Pancreas (tissue), 10 donors: ENCODE measurements at regions not wholly inside any gene's neighbourhood (a gene's known extent, or its start where the extent isn't known, plus 50 kb on each side); places are given as distances from the start of the nearest gene placed in this dataset.
"Not testable (repeated sequence)": the region's sequence is repeated elsewhere in the genome, so short reads cannot be mapped to it uniquely, and the experiment has no call there.

Source experiments
- ATAC-seq, 4 donors: fragments of 200-7000 bp; cut with Tn5 transposase; one replicate each; pipeline versions ENCODE4 v1.8.0 to v1.9.1; 2020; ENCODE audit warnings: mild to moderate bottlenecking in 4 of 4, moderate library complexity in 4 of 4
- DNase-seq, 6 donors: peaks; one replicate each; pipeline ENCODE4 v3.0.0-alpha.2; 2020
- FAIRE-seq: peaks from 2 replicates; lab custom pipeline; 2012; peaks lifted over from hg19 to GRCh38; lab: Jason Lieb, UNC
- H3K27ac ChIP-seq, 4 donors: fragments of 200-600 bp; sonication (generic); 1 replicate in 3 of 4; 2 replicates in 1 of 4; pipeline versions ENCODE4 v1.5.0 to v1.8.0; 2020
- H3K27me3 ChIP-seq, 4 donors: fragments of 200-600 bp; one replicate each; pipeline ENCODE4 v1.8.0; 2021
- H3K36me3 ChIP-seq, 3 donors: fragments of 200-600 bp; sonication (generic) in 1 of 3; one replicate each; pipeline versions ENCODE4 v1.5.0 to v1.8.0; 2020 to 2021
- H3K4me1 ChIP-seq, 3 donors: fragments of 200-600 bp; one replicate each; pipeline ENCODE4 v1.8.0; 2021
- H3K4me3 ChIP-seq, 4 donors: fragments of 200-600 bp; sonication (generic) in 2 of 4; one replicate each; pipeline versions ENCODE4 v1.5.0 to v1.8.0; 2020 to 2021
- H3K9me3 ChIP-seq, 4 donors: fragments of 200-600 bp; one replicate each; pipeline ENCODE4 v1.8.0; 2021
- WGBS, 2 donors: extraction: QIAGEN DNeasy Blood & Tissue Kit; methylation state at CpG; one replicate each; pipeline ENCODE4 v1.1.7; 2013; 5-methylcytosine and 5-hydroxymethylcytosine counted together
- intact Hi-C, 3 donors: fragments of 100-400 bp; cut with DNase I; formaldehyde crosslinking; loops; one replicate each; pipeline versions ENCODE4 v1.11.1 to v1.14.2; 2022
- TF ChIP-seq, protein P1 (sequence below), 4 donors: fragments of 200-600 bp; sonication (generic) in 3 of 4; IDR thresholded peaks; one replicate each; pipeline versions ENCODE4 v1.5.0 to v1.8.0; 2021; ENCODE audit warnings: antibody characterized with exemption in 4 of 4
- donor health status: healthy with polysubstance abuse.
- donor health status: DM: no; HTN: no; CAD: no; lungs with moderate emphysema.
- donor health status: DM: no; HTN: no; CAD: no.
- donor health status: control.
- donor health status: control.
- donor health status: Bipolar disorder and iron deficiency.
- donor health status: DM: yes; HTN: yes; CAD: no.
- donor health status: DM: no; HTN: no; CAD: no.
- donor health status: DM: no; HTN: no; CAD: no.
- donor health status: DM: yes; HTN: yes; CAD: no.

DNA sequence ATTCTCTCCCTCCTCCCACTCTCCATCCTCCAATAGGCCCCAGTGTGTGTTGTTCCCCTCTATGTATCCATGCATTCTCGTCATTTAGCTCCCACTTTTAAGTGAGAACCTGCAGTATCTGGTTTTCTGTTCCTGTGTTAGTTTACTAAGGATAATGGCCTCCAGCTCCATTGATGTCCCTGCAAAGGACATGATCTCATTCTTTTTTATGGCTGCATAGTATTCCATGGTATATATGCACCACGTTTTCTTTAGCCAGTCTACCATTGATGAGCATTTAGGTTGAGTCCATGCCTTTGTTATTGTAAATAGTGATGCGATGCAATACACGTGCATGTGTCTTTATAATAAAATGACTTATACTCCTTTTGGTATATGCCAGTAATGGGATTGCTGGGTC, 100.3 kb upstream of the USP9X start:
- TF ChIP-seq, protein P1, sequence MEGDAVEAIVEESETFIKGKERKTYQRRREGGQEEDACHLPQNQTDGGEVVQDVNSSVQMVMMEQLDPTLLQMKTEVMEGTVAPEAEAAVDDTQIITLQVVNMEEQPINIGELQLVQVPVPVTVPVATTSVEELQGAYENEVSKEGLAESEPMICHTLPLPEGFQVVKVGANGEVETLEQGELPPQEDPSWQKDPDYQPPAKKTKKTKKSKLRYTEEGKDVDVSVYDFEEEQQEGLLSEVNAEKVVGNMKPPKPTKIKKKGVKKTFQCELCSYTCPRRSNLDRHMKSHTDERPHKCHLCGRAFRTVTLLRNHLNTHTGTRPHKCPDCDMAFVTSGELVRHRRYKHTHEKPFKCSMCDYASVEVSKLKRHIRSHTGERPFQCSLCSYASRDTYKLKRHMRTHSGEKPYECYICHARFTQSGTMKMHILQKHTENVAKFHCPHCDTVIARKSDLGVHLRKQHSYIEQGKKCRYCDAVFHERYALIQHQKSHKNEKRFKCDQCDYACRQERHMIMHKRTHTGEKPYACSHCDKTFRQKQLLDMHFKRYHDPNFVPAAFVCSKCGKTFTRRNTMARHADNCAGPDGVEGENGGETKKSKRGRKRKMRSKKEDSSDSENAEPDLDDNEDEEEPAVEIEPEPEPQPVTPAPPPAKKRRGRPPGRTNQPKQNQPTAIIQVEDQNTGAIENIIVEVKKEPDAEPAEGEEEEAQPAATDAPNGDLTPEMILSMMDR (IDR thresholded peaks at IDR 0.05), result no peak
- FAIRE-seq (no peak), ATAC-seq (no peak), DNase-seq (no peak)
- Histone ChIP-seq H3K4me1 (no peaks in the 10 kb centered on the region), H3K27ac (no peak overlapping the region), H3K27me3 (no peaks in the 10 kb centered on the region), H3K4me3 (no peak overlapping the region), H3K9me3 (no peaks in the 10 kb centered on the region), H3K36me3 (no peaks in the 10 kb centered on the region)
- WGBS, 2 donors, result 77 to 81% methylated on average over 4 of the region's 4 CpGs
- intact Hi-C loops, result no loop called here

DNA sequence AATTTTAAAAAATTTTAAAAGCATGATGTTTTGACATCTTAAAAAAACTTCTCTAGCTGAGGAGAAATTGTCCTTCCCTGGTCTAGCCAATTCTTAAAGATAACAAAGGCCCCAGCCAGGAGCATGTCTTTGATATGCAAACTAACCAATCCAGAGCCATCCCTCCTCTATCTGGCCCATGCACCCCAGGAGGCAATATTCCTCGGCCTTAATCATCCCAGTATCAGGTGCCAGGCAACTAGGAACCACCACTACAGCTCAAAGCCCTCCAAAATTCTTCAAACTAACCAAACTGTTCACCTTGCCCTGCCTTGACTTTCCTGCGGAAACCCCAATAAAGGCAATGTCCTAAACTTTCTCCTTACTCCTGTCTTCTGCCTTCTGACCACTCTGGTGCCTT, 97.8 kb upstream of the USP9X start:
- Histone ChIP-seq H3K36me3 (no peaks in the 10 kb centered on the region), H3K4me3 (no peak overlapping the region), H3K4me1 (no peaks in the 10 kb centered on the region), H3K9me3 (no peaks in the 10 kb centered on the region), H3K27ac (no peak overlapping the region), H3K27me3 (no peaks in the 10 kb centered on the region)
- ATAC-seq, result no peak
- no peak for DNase-seq
- 54 to 63% methylated on average over 2 of the region's 2 CpGs for WGBS, 2 donors
- intact Hi-C loops, result no loop called here
- FAIRE-seq, result no peak
- TF ChIP-seq, protein P1 (IDR thresholded peaks at IDR 0.05), result no peak

DNA sequence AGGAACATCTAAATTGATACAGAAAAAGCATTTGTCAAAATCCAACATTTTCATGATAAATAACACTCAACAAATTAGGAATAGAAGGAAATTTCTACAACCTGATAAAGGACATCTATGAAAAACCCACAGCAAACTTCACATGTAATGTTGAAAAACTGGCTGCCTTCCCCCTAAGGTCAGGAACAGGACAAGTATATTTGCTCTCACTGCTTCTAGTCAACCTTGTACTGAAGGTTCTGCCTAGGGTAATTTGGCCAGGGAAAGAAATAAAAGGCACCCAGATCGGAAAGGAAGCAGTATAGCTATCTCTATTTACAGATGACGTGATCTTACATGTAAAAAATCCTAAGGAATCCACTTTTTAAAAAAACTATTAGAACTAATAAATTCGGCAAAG, 97.1 kb upstream of the USP9X start:
- no peak for DNase-seq
- 66 to 85% methylated on average over 3 of the region's 3 CpGs for WGBS, 2 donors
- Histone ChIP-seq H3K9me3 (no peaks in the 10 kb centered on the region), H3K4me1 (no peaks in the 10 kb centered on the region), H3K27me3 (no peaks in the 10 kb centered on the region), H3K27ac (no peak overlapping the region), H3K36me3 (no peaks in the 10 kb centered on the region), H3K4me3 (no peak overlapping the region)
- no peak for FAIRE-seq
- ATAC-seq, result no peak
- intact Hi-C loops, result no loop called here
- TF ChIP-seq, protein P1 (IDR thresholded peaks at IDR 0.05), result no peak

DNA sequence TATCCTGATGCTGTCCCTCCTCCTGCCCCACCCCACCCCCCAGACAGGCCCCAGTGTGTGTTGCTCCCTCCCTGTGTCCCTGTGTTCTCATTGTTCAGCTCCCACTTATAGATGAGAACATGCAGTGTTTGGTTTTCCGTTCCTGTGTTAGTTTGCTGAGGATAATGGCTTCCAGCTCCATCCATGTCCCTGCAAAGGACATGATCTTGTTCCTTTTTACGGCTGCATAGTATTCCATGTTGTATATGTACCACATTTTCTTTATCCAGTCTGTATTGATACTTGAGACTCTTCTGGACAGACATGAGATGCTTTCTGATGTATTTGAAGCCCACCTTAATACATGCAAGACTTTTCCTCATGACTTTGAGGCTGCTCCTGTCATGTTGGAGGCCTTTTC, 91.8 kb upstream of the USP9X start:
- H3K27me3 ChIP-seq, intact Hi-C loops, ATAC-seq, H3K4me3 ChIP-seq, H3K27ac ChIP-seq, DNase-seq, FAIRE-seq, H3K4me1 ChIP-seq, H3K36me3 ChIP-seq, H3K9me3 ChIP-seq: not testable (repeated sequence)
- WGBS, 2 donors, result 76 to 84% methylated on average over 2 of the region's 2 CpGs

DNA sequence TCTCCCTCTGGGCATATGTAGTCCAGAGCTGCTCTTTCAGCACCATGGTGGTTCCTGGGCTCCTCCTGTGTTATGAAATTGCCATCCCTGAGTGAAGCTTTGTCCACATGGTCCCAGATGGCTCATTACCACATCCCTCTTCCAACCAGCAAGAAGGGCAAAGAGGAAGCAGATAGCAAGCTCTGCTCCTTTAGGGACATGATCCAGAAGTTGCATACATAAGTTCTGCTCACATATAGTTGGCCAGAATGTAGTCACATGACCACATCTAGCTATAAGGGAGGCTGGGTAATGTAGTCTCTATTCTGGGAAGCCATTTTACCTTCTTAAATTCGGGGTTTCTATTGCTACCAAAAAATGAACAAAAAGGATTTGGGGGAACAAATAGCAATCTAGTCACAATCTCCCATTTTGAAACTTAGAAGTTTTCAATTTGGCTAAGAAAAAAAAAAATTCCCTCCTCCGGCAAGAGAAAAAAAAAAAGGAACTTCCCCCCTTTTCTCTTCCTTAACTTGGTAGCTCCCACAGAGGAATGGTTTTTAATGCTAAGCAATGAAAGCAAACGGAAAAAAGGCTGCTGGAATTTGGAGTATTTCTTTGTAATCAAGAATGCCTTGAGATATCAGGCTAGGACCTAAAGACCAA, 88.2 kb upstream of the USP9X start:
- no peak for FAIRE-seq
- ATAC-seq, result peak in 3 of 4 donors; percentile 86 to 87 (median 86)
- WGBS, 2 donors, result 37 to 40% methylated on average over 3 of the region's 3 CpGs

More for the DNA sequence above, 88.2 kb upstream of the USP9X start:
- no peak for DNase-seq
- peaks cover 0 to 4% (median 0%) of the 10 kb centered on the region in 4 donors for H3K27me3 ChIP-seq
- peak overlapping the region in 1 of 4 donors; percentile 13 for H3K27ac ChIP-seq
- no peak overlapping the region for H3K4me3 ChIP-seq
- H3K4me1 ChIP-seq, result no peaks in the 10 kb centered on the region
- TF ChIP-seq, protein P1 (IDR thresholded peaks at IDR 0.05), result no peak
- intact Hi-C loops, result no loop called here
- no peaks in the 10 kb centered on the region for H3K36me3 ChIP-seq
- no peaks in the 10 kb centered on the region for H3K9me3 ChIP-seq
